ENCODE measurements at regions not wholly inside any gene's neighbourhood (a gene's known extent, or its start where the extent isn't known, plus 50 kb on each side); places are given as distances from the start of the nearest gene placed in this dataset.

- TF ChIP-seq, protein P1, sequence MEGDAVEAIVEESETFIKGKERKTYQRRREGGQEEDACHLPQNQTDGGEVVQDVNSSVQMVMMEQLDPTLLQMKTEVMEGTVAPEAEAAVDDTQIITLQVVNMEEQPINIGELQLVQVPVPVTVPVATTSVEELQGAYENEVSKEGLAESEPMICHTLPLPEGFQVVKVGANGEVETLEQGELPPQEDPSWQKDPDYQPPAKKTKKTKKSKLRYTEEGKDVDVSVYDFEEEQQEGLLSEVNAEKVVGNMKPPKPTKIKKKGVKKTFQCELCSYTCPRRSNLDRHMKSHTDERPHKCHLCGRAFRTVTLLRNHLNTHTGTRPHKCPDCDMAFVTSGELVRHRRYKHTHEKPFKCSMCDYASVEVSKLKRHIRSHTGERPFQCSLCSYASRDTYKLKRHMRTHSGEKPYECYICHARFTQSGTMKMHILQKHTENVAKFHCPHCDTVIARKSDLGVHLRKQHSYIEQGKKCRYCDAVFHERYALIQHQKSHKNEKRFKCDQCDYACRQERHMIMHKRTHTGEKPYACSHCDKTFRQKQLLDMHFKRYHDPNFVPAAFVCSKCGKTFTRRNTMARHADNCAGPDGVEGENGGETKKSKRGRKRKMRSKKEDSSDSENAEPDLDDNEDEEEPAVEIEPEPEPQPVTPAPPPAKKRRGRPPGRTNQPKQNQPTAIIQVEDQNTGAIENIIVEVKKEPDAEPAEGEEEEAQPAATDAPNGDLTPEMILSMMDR (IDR thresholded peaks at IDR 0.05; ENCODE audit: poor library complexity) = no peak
- TF ChIP-seq EZH2 (IDR thresholded peaks at IDR 0.05; ENCODE audit: borderline replicate concordance) (no peak), EZH2phosphoT487 (IDR thresholded peaks at IDR 0.05; ENCODE audit: low read depth, severe bottlenecking, unreplicated experiment) (no peak)
Observed at GRCh38 chr2:66057844-66058243, 377.1 kb upstream of the MEIS1 start.
